Head of caudate nucleus (tissue), 42 donors: ENCODE measurements at regions not wholly inside any gene's neighbourhood (a gene's known extent, or its start where the extent isn't known, plus 50 kb on each side); places are given as distances from the start of the nearest gene placed in this dataset.
"Not testable (repeated sequence)": the region's sequence is repeated elsewhere in the genome, so short reads cannot be mapped to it uniquely, and the experiment has no call there.

ENCODE experiments used
- DNase-seq, 42 donors: peaks; one replicate each; pipeline versions ENCODE4 v3.0.0 to v3.0.0-alpha.2; 2020 to 2021; ENCODE audit warnings: mixed read lengths in 7 of 42
- intact Hi-C: fragments of 100-400 bp; cut with DNase I; formaldehyde crosslinking; loops from one replicate; pipeline ENCODE4 v1.15.0; 2022

DNA sequence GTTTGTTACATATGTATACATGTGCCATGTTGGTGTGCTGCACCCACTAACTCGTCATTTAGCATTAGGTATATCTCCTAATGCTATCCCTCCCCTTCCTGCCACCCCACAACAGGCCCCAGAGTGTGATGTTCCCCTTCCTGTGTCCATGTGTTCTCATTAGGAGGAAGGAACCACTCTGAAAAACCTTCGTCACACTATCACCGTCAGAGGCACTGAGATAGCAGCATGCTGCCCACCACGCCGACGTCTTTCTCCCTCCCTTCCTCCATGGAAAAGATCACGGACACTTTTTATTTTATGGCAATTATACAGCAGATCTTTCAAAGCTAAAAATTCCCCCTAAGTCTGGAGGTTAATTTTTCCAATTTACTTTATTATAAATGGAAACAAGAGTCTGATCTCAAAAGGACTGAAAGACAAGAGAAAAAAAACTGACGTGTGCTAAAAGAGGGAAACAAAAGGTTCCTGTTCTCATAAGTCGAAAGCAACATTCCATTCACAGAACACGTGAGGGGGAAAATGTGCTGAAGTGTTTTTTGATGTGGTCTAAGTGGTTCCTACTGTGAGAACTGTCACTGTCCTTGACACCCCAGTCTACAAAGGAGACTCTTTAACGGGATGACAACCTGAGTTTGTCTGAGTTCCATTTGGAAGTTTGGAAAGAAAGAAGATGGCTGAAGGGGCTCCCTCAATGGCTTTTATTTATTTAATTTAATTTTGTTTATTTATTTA lies 339.7 kb upstream of the IRX2 start:
- intact Hi-C loops = no loop called here
- no peak for DNase-seq

- DNase-seq, intact Hi-C loops: not testable (repeated sequence)
These were observed 338.8 kb upstream of the IRX2 start for GRCh38 chr5:3090305-3090704.

- no peak for DNase-seq
- intact Hi-C loops = no loop called here
These were observed 328.9 kb upstream of the IRX2 start for GRCh38 chr5:3080366-3080765.

- intact Hi-C loops = no loop called here
- DNase-seq = no peak
These were observed 326.2 kb upstream of the IRX2 start for GRCh38 chr5:3077684-3078083.

GRCh38 chr5:3075309-3075708 lies 323.8 kb upstream of the IRX2 start:
- intact Hi-C loops = no loop called here
- no peak for DNase-seq

DNA sequence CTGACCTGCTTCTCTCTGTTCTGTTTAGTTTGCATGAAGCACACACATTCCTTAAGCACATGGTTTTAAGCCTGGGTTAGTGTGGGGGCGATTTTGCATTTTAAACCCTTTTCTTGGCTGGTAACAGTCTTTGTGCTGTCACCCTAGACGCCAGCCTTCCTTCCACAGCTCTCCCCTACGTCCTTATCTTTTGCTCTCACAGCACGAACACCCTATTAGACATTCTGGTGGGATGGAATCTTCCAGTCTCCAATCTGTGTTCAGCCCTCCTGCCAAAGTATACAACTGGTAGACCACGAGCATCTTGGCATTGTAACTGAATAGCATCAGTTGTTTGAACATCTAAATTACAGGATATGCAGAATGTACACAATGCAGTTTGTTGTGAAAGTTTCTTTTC lies 316.9 kb upstream of the IRX2 start:
- intact Hi-C loops = no loop called here
- DNase-seq = no peak

- DNase-seq = no peak
- intact Hi-C loops = no loop called here
These were observed 308.8 kb upstream of the IRX2 start for GRCh38 chr5:3060283-3060682.

- DNase-seq = no peak
- intact Hi-C loops = no loop called here
These were observed 308.0 kb upstream of the IRX2 start for GRCh38 chr5:3059488-3059887.

- intact Hi-C loops = no loop called here
- no peak for DNase-seq
These were observed 307.5 kb upstream of the IRX2 start for GRCh38 chr5:3058942-3059341.

DNA sequence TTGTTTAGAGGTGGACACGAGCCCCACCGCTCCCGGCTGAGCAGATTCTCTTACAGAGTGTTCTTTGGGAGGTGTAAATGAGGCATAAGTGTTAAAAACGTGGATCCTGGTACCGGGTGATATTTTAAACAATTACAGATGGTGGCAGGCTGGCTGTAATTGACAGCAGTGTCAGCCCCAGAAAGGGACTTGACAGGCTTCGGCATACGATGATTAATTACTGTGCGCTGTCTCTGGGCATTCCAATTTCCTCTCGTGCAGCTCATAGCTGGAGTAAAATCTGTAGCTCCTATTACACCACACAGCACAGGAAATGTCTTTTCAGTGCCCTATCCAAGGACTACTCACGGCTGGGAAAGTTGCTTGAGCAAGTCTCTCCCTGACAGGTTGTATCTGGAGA lies 305.4 kb upstream of the IRX2 start:
- DNase-seq = peak in 1 of 42 donors; percentile 20

DNA sequence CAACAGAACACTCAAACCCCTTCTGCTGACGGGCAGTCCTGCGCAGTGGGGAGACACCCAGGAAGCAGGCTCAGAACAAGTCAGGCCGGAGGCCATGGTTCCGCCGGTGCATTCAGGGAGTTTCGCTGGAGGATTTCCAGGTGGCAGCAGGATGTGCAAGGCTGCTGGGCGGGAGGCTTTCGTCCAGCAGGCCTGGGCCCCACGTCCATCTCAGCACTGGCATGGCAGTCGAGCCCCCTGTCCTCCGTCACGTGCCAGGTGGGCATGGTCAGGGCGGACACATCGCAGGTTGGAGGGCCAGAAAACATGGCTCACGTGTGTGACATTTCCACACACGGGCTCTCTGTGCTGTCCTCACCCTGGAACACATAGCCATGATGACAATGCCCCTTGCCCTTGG lies 299.9 kb upstream of the IRX2 start:
- DNase-seq = no peak
- intact Hi-C loops = no loop called here

More for the DNA sequence above, 305.4 kb upstream of the IRX2 start:
- intact Hi-C loops = no loop called here

DNA sequence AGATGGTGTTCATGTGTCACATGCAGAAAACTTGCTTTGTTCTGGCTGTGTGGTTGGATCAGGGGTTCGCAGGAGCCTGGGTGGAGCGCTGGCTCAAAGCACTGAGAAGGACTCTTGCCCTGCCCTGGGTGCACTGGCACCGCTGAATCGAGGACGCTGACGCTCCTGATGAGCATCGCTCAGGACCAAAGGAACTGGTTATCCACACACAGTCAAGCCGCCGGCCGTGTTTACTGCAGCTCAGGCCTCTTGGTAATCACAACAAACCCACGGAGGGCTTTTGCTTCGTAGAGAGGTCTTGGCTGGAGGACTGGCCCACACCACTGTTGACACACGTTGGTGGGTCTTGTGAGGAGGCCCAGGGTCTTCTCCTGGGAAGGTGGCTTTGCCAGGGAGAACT lies 299.4 kb upstream of the IRX2 start:
- DNase-seq = no peak
- intact Hi-C loops = no loop called here

- intact Hi-C loops = no loop called here
- DNase-seq = no peak
These were observed 297.8 kb upstream of the IRX2 start for GRCh38 chr5:3049261-3049660.

DNA sequence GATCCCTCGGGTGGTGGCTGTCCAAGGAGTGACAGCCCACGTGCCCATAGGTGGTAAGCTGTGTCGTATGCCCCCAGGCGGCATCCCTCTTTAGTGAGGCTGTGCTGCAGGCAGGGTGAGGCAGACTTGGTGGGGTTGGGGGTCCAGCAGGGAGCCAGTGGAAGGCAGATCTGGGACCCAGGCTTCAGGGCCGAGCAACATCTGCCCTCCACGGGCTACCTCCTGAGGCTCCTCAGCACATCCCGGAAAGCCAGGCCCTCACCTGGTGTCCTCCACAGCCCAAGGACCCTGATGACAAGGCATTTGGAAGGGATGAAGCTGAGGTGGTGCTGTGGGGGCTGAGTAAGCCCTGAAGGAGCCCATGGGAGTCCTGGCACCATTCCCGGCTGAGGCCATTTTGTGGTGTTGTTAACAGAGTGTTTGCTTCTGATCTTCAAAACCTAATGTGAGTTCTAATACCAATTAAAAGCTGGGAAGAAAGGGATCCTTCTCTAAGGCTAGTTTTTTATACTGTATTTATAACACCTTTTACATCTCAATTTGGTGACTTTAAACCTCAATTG lies 295.8 kb upstream of the IRX2 start:
- DNase-seq = peak in 1 of 42 donors; percentile 25
- intact Hi-C loops = no loop called here

DNA sequence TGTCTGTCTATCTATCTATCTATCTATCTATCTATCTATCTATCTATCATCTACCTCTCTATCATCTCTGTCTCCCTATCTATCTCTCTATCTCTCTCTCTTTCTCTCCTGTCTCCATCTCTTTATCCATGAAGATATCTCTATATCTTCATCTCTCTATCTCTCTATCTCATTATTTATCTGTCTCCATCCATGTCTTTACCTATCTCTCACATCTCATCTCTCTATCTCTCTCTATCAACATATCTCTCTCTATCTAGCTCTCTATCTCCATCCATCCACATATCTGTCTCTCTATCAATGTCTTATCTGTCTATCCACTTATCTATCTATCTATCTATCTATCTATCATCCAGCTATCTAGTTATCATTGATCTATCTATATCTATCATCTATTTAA lies 292.1 kb upstream of the IRX2 start:
- intact Hi-C loops = no loop called here
- no peak for DNase-seq

- no peak for DNase-seq
- intact Hi-C loops = no loop called here
These were observed 289.5 kb upstream of the IRX2 start for GRCh38 chr5:3041001-3041400.

DNA sequence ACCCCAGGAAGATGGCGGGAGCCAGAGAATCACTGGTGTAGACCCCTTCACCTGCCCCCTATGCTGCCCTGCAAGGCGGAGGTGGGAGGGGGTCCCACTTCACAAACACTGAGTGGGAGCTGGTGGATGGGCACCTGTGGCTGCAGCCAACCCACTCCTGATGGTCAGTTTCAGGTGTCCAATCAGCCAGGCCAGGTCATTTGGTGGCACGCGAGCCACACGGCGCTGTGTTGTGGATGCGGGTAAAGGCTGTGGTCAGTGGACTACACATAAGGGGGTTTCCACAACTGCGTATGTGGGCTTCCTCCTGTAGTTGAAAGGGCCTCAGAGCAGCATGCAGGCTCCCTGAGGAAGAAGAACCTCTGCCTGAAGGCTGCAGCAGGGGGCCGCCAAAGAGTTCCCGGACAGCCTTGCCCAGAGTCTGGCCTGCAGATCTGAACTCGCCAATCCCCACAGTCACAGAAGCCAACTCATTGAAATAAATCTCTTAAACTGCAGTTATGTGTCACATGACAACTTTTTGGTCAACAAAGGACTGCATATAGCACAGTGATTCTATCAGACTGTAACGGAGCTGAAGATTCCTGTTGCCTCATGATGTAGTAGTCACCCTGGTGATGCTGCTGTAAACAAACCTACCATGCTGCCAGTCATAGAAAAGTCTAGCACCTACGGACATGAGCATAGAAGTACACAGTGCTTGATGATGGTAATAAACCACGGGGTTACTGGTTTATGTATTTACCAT lies 284.7 kb upstream of the IRX2 start:
- DNase-seq = peak in 2 of 42 donors; percentile 22 to 29

DNA sequence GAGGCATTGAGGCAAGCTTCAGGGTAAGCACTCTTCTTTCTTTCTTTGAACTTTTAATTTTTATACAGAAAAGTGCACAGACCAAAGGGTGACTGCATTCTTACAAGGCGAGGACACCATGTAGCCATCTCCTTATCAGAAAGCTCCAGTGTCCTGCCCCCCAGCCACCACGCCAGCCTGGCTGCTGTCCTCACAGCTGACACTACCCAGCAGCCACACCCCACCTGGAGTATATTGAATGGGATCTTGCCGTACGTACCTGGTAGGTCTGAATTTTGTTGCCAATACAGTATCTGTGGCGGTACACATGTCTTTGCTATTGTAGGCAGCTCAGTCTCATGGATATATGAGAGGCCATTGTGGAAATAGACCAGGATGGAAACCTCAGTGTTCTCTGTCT lies 284.0 kb upstream of the IRX2 start:
- intact Hi-C loops = no loop called here
- DNase-seq = peak in 2 of 42 donors; percentile 9 to 29

More for the DNA sequence above, 284.7 kb upstream of the IRX2 start:
- intact Hi-C loops = no loop called here

- intact Hi-C loops = no loop called here
- peak in 2 of 42 donors; percentile 13 to 22 for DNase-seq
These were observed 283.4 kb upstream of the IRX2 start for GRCh38 chr5:3034881-3035280.

DNA sequence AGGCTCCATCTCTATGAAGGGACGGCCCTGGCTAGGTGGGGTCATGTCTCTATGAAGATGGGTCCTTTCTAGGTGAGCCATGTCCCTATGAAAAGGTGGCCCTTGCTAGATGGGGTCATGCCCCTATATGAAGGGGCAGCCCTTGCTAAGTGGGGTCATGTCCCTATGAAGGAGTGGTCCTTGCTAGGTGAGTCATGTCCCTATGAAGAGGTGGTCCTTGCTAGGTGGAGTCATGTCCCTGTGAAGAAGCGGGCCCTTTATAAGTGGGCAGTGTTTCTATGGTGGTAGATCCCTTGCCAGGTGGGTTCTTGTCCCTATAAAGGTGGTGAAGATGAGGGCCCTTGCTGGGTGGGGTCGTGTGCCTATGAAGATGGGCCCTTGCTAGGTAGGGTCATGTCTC lies 283.0 kb upstream of the IRX2 start:
- DNase-seq = peak in 1 of 42 donors; percentile 26
- intact Hi-C loops = no loop called here
